C4-2B (cell line): ENCODE measurements at regions not wholly inside any gene's neighbourhood (a gene's known extent, or its start where the extent isn't known, plus 50 kb on each side); places are given as distances from the start of the nearest gene placed in this dataset.

Experiments used
- H3K27ac ChIP-seq: fragments of 450-650 bp; 2 replicates; pipeline ENCODE4 v1.5.1; 2017
- CTCF ChIP-seq: fragments of 450-650 bp; conservative IDR thresholded peaks from 2 replicates; pipeline ENCODE4 v1.5.1; 2017; ENCODE audit warnings: mild to moderate bottlenecking
- ZFX ChIP-seq: fragments of 450-650 bp; IDR thresholded peaks from 2 replicates; pipeline ENCODE4 v1.6.1; 2017

DNA sequence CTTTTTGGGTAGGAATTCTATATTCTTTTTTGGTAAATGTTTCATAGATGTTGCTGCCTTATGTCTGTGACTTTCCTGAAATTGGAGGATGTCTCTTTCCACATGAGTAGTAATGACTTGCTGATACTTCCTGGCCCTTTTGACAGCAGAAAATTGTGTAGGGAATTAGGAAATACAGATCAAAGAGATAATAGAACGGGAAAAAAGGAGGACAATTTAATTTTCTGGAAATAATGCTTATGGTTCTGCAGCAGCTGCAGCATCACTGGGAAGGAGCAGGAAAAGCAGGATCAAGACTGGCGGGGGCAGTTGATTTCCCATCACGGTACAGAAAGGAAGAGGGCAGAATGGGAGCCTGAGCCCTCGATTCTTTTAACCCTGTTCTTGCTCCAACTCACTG lies 68.8 kb upstream of the PZP start:
- no peak overlapping the region for H3K27ac ChIP-seq
- TF ChIP-seq CTCF (no peak), ZFX (no peak)

GRCh38 chr12:9273276-9273675 lies 65.1 kb upstream of the PZP start:
- TF ChIP-seq ZFX (no peak), CTCF (no peak)
- no peak overlapping the region for H3K27ac ChIP-seq

DNA sequence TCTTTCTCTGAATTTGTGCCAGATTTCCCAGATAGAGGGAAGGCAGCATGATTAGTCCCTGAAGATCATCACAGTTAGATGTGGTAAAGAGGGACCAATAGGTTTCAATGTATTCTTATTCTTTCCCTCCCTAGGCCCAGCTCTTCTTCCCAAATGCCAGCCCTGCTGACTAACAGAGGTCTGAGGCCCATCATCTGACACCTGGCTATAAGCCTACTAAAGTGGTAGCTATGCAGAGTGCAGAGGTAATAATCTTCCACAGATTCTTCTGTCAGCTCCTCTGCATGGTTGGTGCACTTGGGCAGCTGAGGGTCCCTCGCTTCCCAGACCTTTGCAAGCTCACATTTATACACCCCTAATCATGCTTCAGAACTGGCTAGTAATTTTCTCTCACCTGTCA lies 63.7 kb upstream of the PZP start:
- H3K27ac ChIP-seq, result no peak overlapping the region

DNA sequence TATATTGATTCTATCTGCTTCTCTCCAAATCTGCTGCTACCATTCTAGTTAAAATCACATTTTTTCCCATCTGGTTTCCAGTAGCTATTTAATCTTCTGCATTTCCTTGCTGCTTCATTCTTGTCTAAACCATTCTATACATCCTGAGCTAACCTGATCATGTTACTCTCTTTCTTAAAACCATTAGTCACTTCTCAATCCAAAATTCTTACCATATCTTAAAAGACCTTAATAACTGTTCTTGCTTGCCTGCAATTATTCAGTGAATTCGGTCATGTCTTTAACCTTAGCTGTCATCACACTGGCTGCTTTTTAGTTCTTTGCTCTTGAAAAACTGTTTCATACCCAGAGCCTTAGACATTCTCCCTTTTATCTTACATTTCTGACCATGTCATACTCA lies 56.4 kb upstream of the PZP start:
- no peak overlapping the region for H3K27ac ChIP-seq
- TF ChIP-seq CTCF, result no peak
- no peak for TF ChIP-seq ZFX

More for the DNA sequence above, 63.7 kb upstream of the PZP start:
- TF ChIP-seq ZFX (no peak), CTCF (no peak)

GRCh38 chr12:9260931-9261330 lies 52.7 kb upstream of the PZP start:
- no peak for TF ChIP-seq ZFX
- TF ChIP-seq CTCF, result no peak
- no peak overlapping the region for H3K27ac ChIP-seq

- no peak for TF ChIP-seq ZFX
- H3K27ac ChIP-seq, result no peak overlapping the region
These were observed 50.5 kb upstream of the PZP start for GRCh38 chr12:9258676-9259075.
